Activated CD8-positive, alpha-beta memory T cell treated with anti-CD3 and anti-CD28 coated beads for 4 hours (primary cell): ENCODE measurements at regions not wholly inside any gene's neighbourhood (a gene's known extent, or its start where the extent isn't known, plus 50 kb on each side); places are given as distances from the start of the nearest gene placed in this dataset.

Source experiments
- DNase-seq, 2 donors: peaks; one replicate each; pipeline ENCODE4 v3.0.0-alpha.2; 2020; ENCODE audit warnings: low read depth in 2 of 2

GRCh38 chr11:45348729-45349128 lies 62.6 kb upstream of the SYT13 start:
- no peak for DNase-seq

- DNase-seq, result no peak
These were observed 61.4 kb upstream of the SYT13 start for GRCh38 chr11:45347348-45348082.

GRCh38 chr11:45345491-45345890 lies 59.4 kb upstream of the SYT13 start:
- DNase-seq, result no peak

- DNase-seq, result no peak
These were observed 57.9 kb upstream of the SYT13 start for GRCh38 chr11:45344028-45344427.

- no peak for DNase-seq
These were observed 57.3 kb upstream of the SYT13 start for GRCh38 chr11:45343444-45343843.

- DNase-seq, result no peak
These were observed 55.2 kb upstream of the SYT13 start for GRCh38 chr11:45341372-45341771.

GRCh38 chr11:45339729-45340519 lies 53.8 kb upstream of the SYT13 start:
- DNase-seq, result peak; percentile 86

GRCh38 chr11:45337583-45338360 lies 51.6 kb upstream of the SYT13 start:
- DNase-seq, result no peak

GRCh38 chr11:45336136-45336535 lies 50.0 kb upstream of the SYT13 start:
- no peak for DNase-seq
